Adrenal gland (tissue), 9 donors: ENCODE measurements at regions not wholly inside any gene's neighbourhood (a gene's known extent, or its start where the extent isn't known, plus 50 kb on each side); places are given as distances from the start of the nearest gene placed in this dataset.
"Not testable (repeated sequence)": the region's sequence is repeated elsewhere in the genome, so short reads cannot be mapped to it uniquely, and the experiment has no call there.

Experiments
- DNase-seq, 7 donors: peaks; one replicate each; pipeline ENCODE4 v3.0.0-alpha.2; 2019 to 2020
- H3K27ac ChIP-seq, 5 donors: fragments of 200-600 bp; sonication (generic) in 4 of 5; 1 replicate in 3 of 5; 2 replicates in 2 of 5; pipeline versions ENCODE4 v1.5.1 to v1.8.0; 2016 to 2020; ENCODE audit warnings: mild to moderate bottlenecking in 1 of 5
- H3K27me3 ChIP-seq: fragments of 200-600 bp; 2 replicates; pipeline ENCODE4 v1.8.0; 2021
- H3K36me3 ChIP-seq, 2 donors: fragments of 200-600 bp; replicated peaks in 1 of 2; 1 replicate in 1 of 2; 2 replicates in 1 of 2; pipeline versions ENCODE4 v1.5.1 to v1.8.0; 2018 to 2022
- H3K4me1 ChIP-seq, 2 donors: fragments of 200-600 bp; replicated peaks in 1 of 2; 1 replicate in 1 of 2; 2 replicates in 1 of 2; pipeline versions ENCODE4 v1.5.1 to v1.8.0; 2018 to 2021
- H3K4me3 ChIP-seq, 4 donors: fragments of 200-600 bp; sonication (generic) in 3 of 4; one replicate each; pipeline ENCODE4 v1.5.1; 2016 to 2018
- H3K9me3 ChIP-seq, 3 donors: fragments of 200-600 bp; sonication (generic) in 1 of 3; replicated peaks in 1 of 3; 1 replicate in 2 of 3; 2 replicates in 1 of 3; pipeline versions ENCODE4 v1.5.1 to v1.8.0; 2016 to 2021
- CTCF ChIP-seq, 6 experiments: fragments of 450-650 bp in 4 of 6; fragments of 200-600 bp in 2 of 6; sonication (generic) in 1 of 6; IDR thresholded peaks; 1 replicate in 5 of 6; 2 replicates in 1 of 6; pipeline versions ENCODE4 v1.5.1 to v1.8.0; 2016 to 2021; ENCODE audit warnings: antibody characterized with exemption in 6 of 6, mild to moderate bottlenecking in 2 of 6, moderate library complexity in 1 of 6
- POLR2A ChIP-seq, 2 donors: fragments of 450-650 bp; IDR thresholded peaks; one replicate each; pipeline ENCODE4 v1.6.1; 2017; ENCODE audit warnings: antibody characterized with exemption in 2 of 2, mild to moderate bottlenecking in 2 of 2, moderate library complexity in 1 of 2
- WGBS, 4 donors: extraction: QIAGEN DNeasy Blood & Tissue Kit in 2 of 4; methylation state at CpG; one replicate each; pipeline versions ENCODE4 v1.1.5 to v1.1.7; 2013 to 2017; 5-methylcytosine and 5-hydroxymethylcytosine counted together
- intact Hi-C, 2 donors: fragments of 100-400 bp; cut with DNase I; formaldehyde crosslinking; loops; one replicate each; pipeline versions ENCODE4 v1.14.1 to v1.15.0; 2022 to 2023
- donor health status: healthy with polysubstance abuse.
- donor health status: Bipolar disorder and iron deficiency.
- donor health status: DM: yes; HTN: yes; CAD: no.
- donor health status: DM: no; HTN: no; CAD: no.
- donor health status: DM: no; HTN: no; CAD: no.

DNA sequence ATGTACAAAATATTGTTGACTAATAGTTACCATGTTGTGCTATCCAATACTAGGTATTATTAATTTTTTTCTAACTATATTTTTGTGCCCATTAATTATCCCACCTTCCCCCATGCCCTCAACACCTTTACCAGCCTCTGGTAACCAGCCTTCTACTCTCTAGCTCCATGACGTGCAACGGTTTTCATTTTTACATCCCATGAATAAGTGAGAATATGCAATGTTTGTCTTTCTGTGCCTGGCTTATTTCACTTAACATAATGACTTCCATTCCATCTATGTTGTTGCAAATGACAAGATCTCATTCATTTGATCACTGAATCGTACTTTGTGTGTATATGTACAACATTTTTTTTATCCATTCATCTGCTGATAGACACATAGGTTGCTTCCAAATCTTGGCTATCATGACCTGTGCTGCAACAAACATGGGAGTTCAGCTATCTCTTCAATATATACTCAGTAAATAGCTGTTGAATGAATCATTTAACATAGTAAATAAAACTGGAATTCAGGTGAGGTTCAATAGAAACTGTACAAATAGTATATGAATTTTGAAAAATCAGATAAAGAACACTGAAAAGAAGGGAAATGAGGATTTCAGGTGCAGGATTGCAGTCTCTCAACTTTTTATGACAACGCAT is 509.0 kb upstream of the MIR17HG start:
- Histone ChIP-seq H3K36me3 (no peaks in the 10 kb centered on the region), H3K4me1 (no peaks in the 10 kb centered on the region), H3K9me3 (no peaks in the 10 kb centered on the region), H3K27ac (no peak overlapping the region), H3K27me3 (no peaks in the 10 kb centered on the region), H3K4me3 (no peak overlapping the region)
- intact Hi-C loops = no loop called here
- TF ChIP-seq POLR2A (IDR thresholded peaks at IDR 0.05) = no peak
- no peak for TF ChIP-seq CTCF (IDR thresholded peaks at IDR 0.05)
- no peak for DNase-seq
- 91 to 94% (median 92%) methylated on average over 4 of the region's 4 CpGs for whole genome bisulfite sequencing, 4 donors

DNA sequence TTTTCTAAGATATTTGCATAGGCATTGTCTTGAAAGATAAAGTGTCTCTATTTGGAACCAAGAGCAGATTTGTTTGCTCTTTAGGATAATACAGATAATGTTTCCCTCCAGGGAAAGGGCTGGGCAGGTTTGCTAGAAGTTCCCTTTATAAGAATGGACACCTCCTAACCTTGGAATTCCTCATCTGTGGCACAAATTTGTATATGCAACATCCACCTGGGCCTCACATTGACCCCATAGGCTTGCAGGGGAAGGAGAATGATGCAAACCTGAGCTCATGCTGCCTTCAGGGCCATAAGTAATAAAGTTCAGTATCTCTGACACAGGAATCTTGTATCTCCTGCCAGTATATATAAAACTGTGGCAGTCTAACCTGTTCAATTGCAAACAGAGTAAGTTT is 508.4 kb upstream of the MIR17HG start:
- no peak overlapping the region for H3K27ac ChIP-seq
- H3K36me3 ChIP-seq = no peaks in the 10 kb centered on the region
- TF ChIP-seq CTCF (IDR thresholded peaks at IDR 0.05) (no peak), POLR2A (IDR thresholded peaks at IDR 0.05) (no peak)
- intact Hi-C loops = no loop called here
- no peak for DNase-seq
- no peaks in the 10 kb centered on the region for H3K9me3 ChIP-seq
- H3K4me3 ChIP-seq = no peak overlapping the region
- H3K4me1 ChIP-seq = no peaks in the 10 kb centered on the region
- no peaks in the 10 kb centered on the region for H3K27me3 ChIP-seq

DNA sequence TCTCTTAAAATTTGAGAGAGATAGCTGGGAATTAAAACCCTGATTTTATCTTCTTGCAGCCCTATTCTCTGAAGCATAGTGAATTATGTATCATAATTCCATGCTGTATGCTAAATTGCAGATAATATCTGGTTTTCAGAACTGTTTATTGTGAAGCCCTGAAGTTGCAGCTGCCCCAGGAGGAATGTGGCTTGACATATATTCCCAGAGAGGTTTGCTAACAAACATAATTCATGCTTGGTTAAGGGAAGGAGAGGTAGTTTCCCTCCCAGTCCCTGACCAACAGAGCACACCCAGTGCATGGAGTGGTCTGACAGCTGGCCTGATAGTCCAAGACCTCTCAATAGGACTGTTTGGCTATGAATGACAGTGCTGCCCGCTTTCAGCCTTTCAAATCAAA is 500.6 kb upstream of the MIR17HG start:
- Histone ChIP-seq H3K27me3 (no peaks in the 10 kb centered on the region), H3K4me3 (no peak overlapping the region), H3K27ac (no peak overlapping the region), H3K36me3 (no peaks in the 10 kb centered on the region), H3K4me1 (no peaks in the 10 kb centered on the region), H3K9me3 (no peaks in the 10 kb centered on the region)
- TF ChIP-seq POLR2A (IDR thresholded peaks at IDR 0.05) = no peak
- no peak for TF ChIP-seq CTCF (IDR thresholded peaks at IDR 0.05)
- no peak for DNase-seq
- intact Hi-C loops = no loop called here
- 76 to 92% (median 90%) methylated on average over 1 of the region's 1 CpG for WGBS, 4 donors

GRCh38 chr13:90853666-90854065 is 493.8 kb upstream of the MIR17HG start:
- intact Hi-C loops, H3K27me3 ChIP-seq, DNase-seq, H3K4me1 ChIP-seq, H3K36me3 ChIP-seq, H3K4me3 ChIP-seq, H3K9me3 ChIP-seq, H3K27ac ChIP-seq: not testable (repeated sequence)
- WGBS, 4 donors = 82 to 92% (median 85%) methylated on average over 10 of the region's 10 CpGs

DNA sequence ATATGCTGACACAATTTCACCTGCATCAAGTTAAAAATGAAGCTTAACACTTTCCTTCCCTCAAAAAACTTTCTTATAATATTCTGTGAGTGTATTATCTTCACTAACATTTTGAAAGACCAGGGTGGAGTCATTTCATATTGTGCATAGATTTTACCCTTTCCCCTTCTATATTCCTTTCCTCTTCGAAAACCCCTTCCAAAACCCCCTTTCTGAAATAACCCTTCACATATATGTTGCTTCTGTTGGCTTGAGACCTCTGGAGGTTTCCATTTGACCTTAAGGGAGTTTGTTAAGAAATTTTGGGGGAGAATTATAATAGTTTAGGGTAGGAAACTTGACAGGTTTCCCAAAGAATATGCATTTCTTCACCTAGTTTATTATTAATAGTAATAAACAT is 489.6 kb upstream of the MIR17HG start:
- no peak for TF ChIP-seq CTCF (IDR thresholded peaks at IDR 0.05)
- no peak for TF ChIP-seq POLR2A (IDR thresholded peaks at IDR 0.05)
- 0 to 89% (median 38%) methylated on average over 1 of the region's 1 CpG for WGBS, 4 donors
- no peaks in the 10 kb centered on the region for H3K36me3 ChIP-seq
- H3K9me3 ChIP-seq = no peaks in the 10 kb centered on the region
- intact Hi-C loops = no loop called here
- no peak overlapping the region for H3K27ac ChIP-seq
- no peaks in the 10 kb centered on the region for H3K27me3 ChIP-seq
- no peak for DNase-seq
- H3K4me3 ChIP-seq = no peak overlapping the region
- H3K4me1 ChIP-seq = no peaks in the 10 kb centered on the region
